Neural cell (in vitro differentiated cells): ENCODE measurements at regions not wholly inside any gene's neighbourhood (a gene's known extent, or its start where the extent isn't known, plus 50 kb on each side); places are given as distances from the start of the nearest gene placed in this dataset.

ENCODE experiments used
- H2AFZ ChIP-seq: fragments of 200-600, 300-800 bp; sonication (generic), shearing (Covaris generic); 2 replicates; pipeline ENCODE4 v1.6.0; 2014; ENCODE audit warnings: low read depth, mild to moderate bottlenecking, antibody characterized with exemption, low read length, moderate library complexity
- H3F3A ChIP-seq: fragments of 200-600 bp; shearing (Covaris generic); 2 replicates; pipeline ENCODE4 v1.6.1; 2016; ENCODE audit warnings: mild to moderate bottlenecking, moderate library complexity, mixed read lengths, antibody characterized with exemption, low read length; ENCODE audit not compliant: insufficient read depth, poor library complexity, severe bottlenecking
- H3K27ac ChIP-seq: fragments of 200-600, 300-800 bp; sonication (generic), shearing (Covaris generic); 2 replicates; pipeline ENCODE4 v1.5.1; 2014; ENCODE audit warnings: mild to moderate bottlenecking, low read length, moderate library complexity
- H3K27me3 ChIP-seq: fragments of 300-800, 200-600 bp; sonication (generic), shearing (Covaris generic); 2 replicates; pipeline ENCODE4 v1.6.0; 2014; ENCODE audit warnings: mild to moderate bottlenecking, low read depth, low read length, moderate library complexity; ENCODE audit not compliant: insufficient read depth
- H3K36me3 ChIP-seq: fragments of 300-800, 200-600 bp; sonication (generic), shearing (Covaris generic); 2 replicates; pipeline ENCODE4 v1.5.1; 2014; ENCODE audit warnings: mild to moderate bottlenecking, antibody characterized with exemption, low read length, moderate library complexity; ENCODE audit not compliant: insufficient read depth
- H3K4me2 ChIP-seq: fragments of 300-800, 200-600 bp; sonication (generic), shearing (Covaris generic); 2 replicates; pipeline ENCODE4 v1.6.0; 2014; ENCODE audit warnings: mild to moderate bottlenecking, low read length
- H3K4me3 ChIP-seq: fragments of 300-800, 200-600 bp; sonication (generic), shearing (Covaris generic); 2 replicates; pipeline ENCODE4 v1.5.1; 2014; ENCODE audit warnings: mild to moderate bottlenecking, low read length, moderate library complexity
- H3K79me2 ChIP-seq: fragments of 200-600 bp; shearing (Covaris generic); replicated peaks from 2 replicates; pipeline ENCODE4 v1.6.0; 2014; ENCODE audit warnings: mild to moderate bottlenecking, low read length, moderate library complexity; ENCODE audit not compliant: insufficient read depth
- H3K9ac ChIP-seq: fragments of 300-800, 200-600 bp; sonication (generic), shearing (Covaris generic); 2 replicates; pipeline ENCODE4 v1.6.1; 2016; ENCODE audit warnings: mild to moderate bottlenecking, low read length, mixed read lengths
- H3K9me2 ChIP-seq: fragments of 200-600 bp; shearing (Covaris generic); 2 replicates; pipeline ENCODE4 v1.6.1; 2016; ENCODE audit warnings: mild to moderate bottlenecking, low read length, mixed read lengths; ENCODE audit not compliant: insufficient read depth
- H3K9me3 ChIP-seq: fragments of 200-600, 300-800 bp; sonication (generic), shearing (Covaris generic); 2 replicates; pipeline ENCODE4 v1.6.1; 2016; ENCODE audit warnings: mild to moderate bottlenecking, mixed run types, low read length, moderate library complexity, mixed read lengths
- H4K20me1 ChIP-seq: fragments of 200-600 bp; shearing (Covaris generic); 2 replicates; pipeline ENCODE4 v1.6.1; 2016; ENCODE audit warnings: mild to moderate bottlenecking, mixed run types; ENCODE audit not compliant: insufficient read depth
- EP300 ChIP-seq: fragments of 450-650 bp; conservative IDR thresholded peaks from 2 replicates; pipeline ENCODE4 v1.6.1; 2014; ENCODE audit warnings: antibody characterized with exemption, mild to moderate bottlenecking, moderate library complexity; ENCODE audit not compliant: poor library complexity, severe bottlenecking
- EZH2 ChIP-seq: fragments of 200-600, 300-800 bp; shearing (Covaris generic), sonication (generic); IDR thresholded peaks from 2 replicates; pipeline ENCODE4 v1.6.1; 2014; ENCODE audit warnings: antibody characterized with exemption, low read length, borderline replicate concordance, mild to moderate bottlenecking; ENCODE audit not compliant: insufficient read depth, poor library complexity, severe bottlenecking
- MXI1 ChIP-seq: fragments of 450-650 bp; conservative IDR thresholded peaks from 2 replicates; pipeline ENCODE4 v1.6.1; 2014; ENCODE audit warnings: antibody characterized with exemption, mild to moderate bottlenecking; ENCODE audit not compliant: poor library complexity, severe bottlenecking
- POLR2AphosphoS5 ChIP-seq: IDR thresholded peaks from 2 replicates; pipeline ENCODE4 v1.6.1; 2012
- RAD21 ChIP-seq: fragments of 450-650 bp; conservative IDR thresholded peaks from 2 replicates; pipeline ENCODE4 v1.6.1; 2014; ENCODE audit warnings: antibody characterized with exemption, mild to moderate bottlenecking, moderate library complexity
- SMC3 ChIP-seq: fragments of 450-650 bp; conservative IDR thresholded peaks from 2 replicates; pipeline ENCODE4 v1.6.1; 2014; ENCODE audit warnings: antibody characterized with exemption, mild to moderate bottlenecking, moderate library complexity; ENCODE audit not compliant: poor library complexity
- TAF1 ChIP-seq: IDR thresholded peaks from 2 replicates; pipeline ENCODE4 v1.6.1; 2012; ENCODE audit warnings: low read depth
- TF ChIP-seq, protein P1 (sequence below): fragments of 450-650 bp; IDR thresholded peaks from 2 replicates; pipeline ENCODE4 v1.5.1; 2014; ENCODE audit warnings: antibody characterized with exemption, mild to moderate bottlenecking, moderate library complexity; ENCODE audit not compliant: poor library complexity, severe bottlenecking
- TF ChIP-seq, protein P2 (sequence below): IDR thresholded peaks from 2 replicates; pipeline ENCODE4 v1.6.1; 2012; ENCODE audit warnings: borderline replicate concordance

DNA sequence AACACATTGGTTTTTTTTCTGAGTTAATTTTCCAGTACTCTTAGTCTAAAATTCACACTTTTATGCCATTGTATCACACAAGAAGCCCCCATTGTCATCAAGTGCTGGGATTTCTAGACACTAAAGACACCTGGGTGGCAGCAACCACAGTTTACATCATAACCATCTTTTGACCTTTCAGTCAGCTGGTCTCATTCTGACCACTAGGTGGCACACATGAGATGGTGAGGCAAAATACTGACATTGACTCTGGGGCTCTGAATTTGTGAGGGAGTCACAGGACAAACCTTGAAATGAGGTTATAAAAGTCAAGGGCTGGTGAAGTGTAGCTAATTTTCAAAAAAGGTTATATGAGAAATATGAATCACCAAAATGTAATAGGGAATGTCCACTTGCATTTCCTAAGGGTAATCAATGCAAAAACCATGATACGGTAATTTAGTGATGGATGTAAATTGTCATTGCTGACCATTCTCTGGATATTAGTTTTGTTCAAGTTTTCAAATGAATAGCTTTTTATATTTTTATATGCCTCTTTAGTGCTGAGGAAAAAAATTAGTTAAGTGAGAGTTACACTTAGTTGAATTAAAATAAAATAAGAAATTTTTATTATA lies 229.4 kb downstream of the DMAC1 start:
- Histone ChIP-seq H3K36me3 (no peaks in the 10 kb centered on the region), H3K9ac (no peak overlapping the region), H3F3A (no peaks in the 10 kb centered on the region), H3K4me3 (no peak overlapping the region), H3K27me3 (no peaks in the 10 kb centered on the region), H3K27ac (no peak overlapping the region), H3K79me2 (no peaks in the 10 kb centered on the region), H3K4me2 (no peak overlapping the region), H3K9me3 (no peaks in the 10 kb centered on the region), H2AFZ (no peak overlapping the region), H3K9me2 (no peaks in the 10 kb centered on the region), H4K20me1 (no peaks in the 10 kb centered on the region)
- TF ChIP-seq EP300 (no peak), MXI1 (no peak), RAD21 (peak; percentile 49), POLR2AphosphoS5 (no peak), EZH2 (no peak), TAF1 (no peak), SMC3 (peak; percentile 52)
- TF ChIP-seq, protein P1, sequence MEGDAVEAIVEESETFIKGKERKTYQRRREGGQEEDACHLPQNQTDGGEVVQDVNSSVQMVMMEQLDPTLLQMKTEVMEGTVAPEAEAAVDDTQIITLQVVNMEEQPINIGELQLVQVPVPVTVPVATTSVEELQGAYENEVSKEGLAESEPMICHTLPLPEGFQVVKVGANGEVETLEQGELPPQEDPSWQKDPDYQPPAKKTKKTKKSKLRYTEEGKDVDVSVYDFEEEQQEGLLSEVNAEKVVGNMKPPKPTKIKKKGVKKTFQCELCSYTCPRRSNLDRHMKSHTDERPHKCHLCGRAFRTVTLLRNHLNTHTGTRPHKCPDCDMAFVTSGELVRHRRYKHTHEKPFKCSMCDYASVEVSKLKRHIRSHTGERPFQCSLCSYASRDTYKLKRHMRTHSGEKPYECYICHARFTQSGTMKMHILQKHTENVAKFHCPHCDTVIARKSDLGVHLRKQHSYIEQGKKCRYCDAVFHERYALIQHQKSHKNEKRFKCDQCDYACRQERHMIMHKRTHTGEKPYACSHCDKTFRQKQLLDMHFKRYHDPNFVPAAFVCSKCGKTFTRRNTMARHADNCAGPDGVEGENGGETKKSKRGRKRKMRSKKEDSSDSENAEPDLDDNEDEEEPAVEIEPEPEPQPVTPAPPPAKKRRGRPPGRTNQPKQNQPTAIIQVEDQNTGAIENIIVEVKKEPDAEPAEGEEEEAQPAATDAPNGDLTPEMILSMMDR, result peak; percentile 57
- TF ChIP-seq, protein P2, sequence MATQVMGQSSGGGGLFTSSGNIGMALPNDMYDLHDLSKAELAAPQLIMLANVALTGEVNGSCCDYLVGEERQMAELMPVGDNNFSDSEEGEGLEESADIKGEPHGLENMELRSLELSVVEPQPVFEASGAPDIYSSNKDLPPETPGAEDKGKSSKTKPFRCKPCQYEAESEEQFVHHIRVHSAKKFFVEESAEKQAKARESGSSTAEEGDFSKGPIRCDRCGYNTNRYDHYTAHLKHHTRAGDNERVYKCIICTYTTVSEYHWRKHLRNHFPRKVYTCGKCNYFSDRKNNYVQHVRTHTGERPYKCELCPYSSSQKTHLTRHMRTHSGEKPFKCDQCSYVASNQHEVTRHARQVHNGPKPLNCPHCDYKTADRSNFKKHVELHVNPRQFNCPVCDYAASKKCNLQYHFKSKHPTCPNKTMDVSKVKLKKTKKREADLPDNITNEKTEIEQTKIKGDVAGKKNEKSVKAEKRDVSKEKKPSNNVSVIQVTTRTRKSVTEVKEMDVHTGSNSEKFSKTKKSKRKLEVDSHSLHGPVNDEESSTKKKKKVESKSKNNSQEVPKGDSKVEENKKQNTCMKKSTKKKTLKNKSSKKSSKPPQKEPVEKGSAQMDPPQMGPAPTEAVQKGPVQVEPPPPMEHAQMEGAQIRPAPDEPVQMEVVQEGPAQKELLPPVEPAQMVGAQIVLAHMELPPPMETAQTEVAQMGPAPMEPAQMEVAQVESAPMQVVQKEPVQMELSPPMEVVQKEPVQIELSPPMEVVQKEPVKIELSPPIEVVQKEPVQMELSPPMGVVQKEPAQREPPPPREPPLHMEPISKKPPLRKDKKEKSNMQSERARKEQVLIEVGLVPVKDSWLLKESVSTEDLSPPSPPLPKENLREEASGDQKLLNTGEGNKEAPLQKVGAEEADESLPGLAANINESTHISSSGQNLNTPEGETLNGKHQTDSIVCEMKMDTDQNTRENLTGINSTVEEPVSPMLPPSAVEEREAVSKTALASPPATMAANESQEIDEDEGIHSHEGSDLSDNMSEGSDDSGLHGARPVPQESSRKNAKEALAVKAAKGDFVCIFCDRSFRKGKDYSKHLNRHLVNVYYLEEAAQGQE, result no peak

- TF ChIP-seq POLR2AphosphoS5, result no peak
- TF ChIP-seq TAF1, result no peak
- TF ChIP-seq EZH2, result no peak
- TF ChIP-seq EP300, result no peak
- TF ChIP-seq, protein P1, result no peak
- TF ChIP-seq, protein P2, result no peak
- no peak for TF ChIP-seq RAD21
- TF ChIP-seq MXI1, result no peak
- no peak for TF ChIP-seq SMC3
- Histone ChIP-seq H4K20me1 (no peaks in the 10 kb centered on the region), H3K27ac (no peak overlapping the region), H3F3A (no peaks in the 10 kb centered on the region), H3K9ac (no peak overlapping the region), H3K9me3 (no peaks in the 10 kb centered on the region), H3K4me3 (no peak overlapping the region), H3K36me3 (no peaks in the 10 kb centered on the region), H3K9me2 (no peaks in the 10 kb centered on the region), H3K4me2 (no peak overlapping the region), H3K79me2 (no peaks in the 10 kb centered on the region), H2AFZ (no peak overlapping the region), H3K27me3 (no peaks in the 10 kb centered on the region)
Measured at GRCh38 chr9:7567687-7568086, 231.9 kb downstream of the DMAC1 start.
